ENCODE measurements at regions not wholly inside any gene's neighbourhood (a gene's known extent, or its start where the extent isn't known, plus 50 kb on each side); places are given as distances from the start of the nearest gene placed in this dataset.
"Not testable (repeated sequence)": the region's sequence is repeated elsewhere in the genome, so short reads cannot be mapped to it uniquely, and the experiment has no call there.

DNA sequence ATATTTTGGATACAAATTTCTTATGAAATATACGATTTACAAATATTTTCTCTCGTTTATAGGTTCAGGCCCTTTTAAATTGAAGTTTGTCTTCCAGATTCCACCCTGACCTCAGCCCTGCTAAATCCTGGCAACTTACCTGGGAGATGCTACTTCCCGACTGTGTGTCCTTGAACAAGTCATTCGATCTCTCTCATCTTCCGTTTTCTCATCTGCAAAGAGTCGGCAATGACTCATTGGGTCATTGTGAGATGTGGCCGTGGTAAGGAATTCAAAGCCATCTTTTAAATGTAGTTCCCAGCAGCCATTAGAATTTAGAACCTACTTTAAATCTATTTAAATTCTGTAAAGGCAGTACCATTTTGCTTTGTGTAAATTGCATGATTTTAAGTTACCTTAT is 72.5 kb downstream of the LHX2 start:
- H3K4me2 ChIP-seq (ENCODE audit: low read depth, low read length, poor library complexity, severe bottlenecking) = no peak overlapping the region
- no peaks in the 10 kb centered on the region for H3K27me3 ChIP-seq (ENCODE audit: low read length)
- H3K36me3 ChIP-seq (ENCODE audit: low read length) = no peaks in the 10 kb centered on the region
- H3K9ac ChIP-seq (ENCODE audit: low read length) = no peak overlapping the region
- H3F3A ChIP-seq (ENCODE audit: insufficient read depth) = no peaks in the 10 kb centered on the region
- no peak overlapping the region for H2AFZ ChIP-seq (ENCODE audit: low read depth, low read length, severe bottlenecking)
- TF ChIP-seq, protein P1, sequence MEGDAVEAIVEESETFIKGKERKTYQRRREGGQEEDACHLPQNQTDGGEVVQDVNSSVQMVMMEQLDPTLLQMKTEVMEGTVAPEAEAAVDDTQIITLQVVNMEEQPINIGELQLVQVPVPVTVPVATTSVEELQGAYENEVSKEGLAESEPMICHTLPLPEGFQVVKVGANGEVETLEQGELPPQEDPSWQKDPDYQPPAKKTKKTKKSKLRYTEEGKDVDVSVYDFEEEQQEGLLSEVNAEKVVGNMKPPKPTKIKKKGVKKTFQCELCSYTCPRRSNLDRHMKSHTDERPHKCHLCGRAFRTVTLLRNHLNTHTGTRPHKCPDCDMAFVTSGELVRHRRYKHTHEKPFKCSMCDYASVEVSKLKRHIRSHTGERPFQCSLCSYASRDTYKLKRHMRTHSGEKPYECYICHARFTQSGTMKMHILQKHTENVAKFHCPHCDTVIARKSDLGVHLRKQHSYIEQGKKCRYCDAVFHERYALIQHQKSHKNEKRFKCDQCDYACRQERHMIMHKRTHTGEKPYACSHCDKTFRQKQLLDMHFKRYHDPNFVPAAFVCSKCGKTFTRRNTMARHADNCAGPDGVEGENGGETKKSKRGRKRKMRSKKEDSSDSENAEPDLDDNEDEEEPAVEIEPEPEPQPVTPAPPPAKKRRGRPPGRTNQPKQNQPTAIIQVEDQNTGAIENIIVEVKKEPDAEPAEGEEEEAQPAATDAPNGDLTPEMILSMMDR (IDR thresholded peaks at IDR 0.05; ENCODE audit: insufficient read depth, low read length, poor library complexity, severe bottlenecking) = no peak
- TF ChIP-seq EZH2phosphoT487 (conservative IDR thresholded peaks at IDR 0.05; ENCODE audit: low read length) = no peak
- H3K79me2 ChIP-seq (ENCODE audit: insufficient read depth, low read length) = no peaks in the 10 kb centered on the region
- no peaks in the 10 kb centered on the region for H3K9me2 ChIP-seq (replicated peaks; ENCODE audit: insufficient read depth, low read length)
- no peak overlapping the region for H3K4me3 ChIP-seq (ENCODE audit: insufficient read depth, low read length, poor library complexity, severe bottlenecking)
- no peaks in the 10 kb centered on the region for H3K9me3 ChIP-seq (ENCODE audit: insufficient read depth, low read length)
- H3K27ac ChIP-seq (ENCODE audit: low read depth, low read length) = no peak overlapping the region
- H4K20me1 ChIP-seq (ENCODE audit: low read depth, low read length) = no peaks in the 10 kb centered on the region

DNA sequence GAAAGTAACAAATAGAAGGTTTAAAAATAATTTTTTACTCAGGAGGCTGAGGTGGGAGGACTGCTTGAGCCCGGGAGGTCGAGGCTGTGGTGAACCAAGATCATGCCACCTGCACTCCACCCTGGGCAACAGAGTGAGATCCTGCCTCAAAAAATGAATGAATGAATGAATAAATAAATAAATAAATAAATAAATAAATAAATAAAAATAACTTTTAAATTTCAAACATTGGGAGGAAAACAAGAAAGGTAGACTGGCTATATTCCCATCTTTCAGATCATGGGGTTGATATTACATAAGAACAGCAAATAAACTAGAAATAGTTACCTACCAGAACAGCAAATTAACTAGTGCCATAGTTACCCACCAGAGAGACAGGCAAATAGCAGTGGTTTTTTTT is 75.7 kb downstream of the LHX2 start:
- TF ChIP-seq, protein P1 (IDR thresholded peaks at IDR 0.05; ENCODE audit: insufficient read depth, low read length, poor library complexity, severe bottlenecking) = no peak
- no peak for TF ChIP-seq EZH2phosphoT487 (conservative IDR thresholded peaks at IDR 0.05; ENCODE audit: low read length)
- Histone ChIP-seq H3F3A (ENCODE audit: insufficient read depth) (no peaks in the 10 kb centered on the region), H3K9me3 (ENCODE audit: insufficient read depth, low read length) (no peaks in the 10 kb centered on the region), H3K4me3 (ENCODE audit: insufficient read depth, low read length, poor library complexity, severe bottlenecking) (no peak overlapping the region), H3K9ac (ENCODE audit: low read length) (no peak overlapping the region), H2AFZ (ENCODE audit: low read depth, low read length, severe bottlenecking) (no peak overlapping the region), H3K9me2 (replicated peaks; ENCODE audit: insufficient read depth, low read length) (no peaks in the 10 kb centered on the region), H3K36me3 (ENCODE audit: low read length) (no peaks in the 10 kb centered on the region), H3K27me3 (ENCODE audit: low read length) (no peaks in the 10 kb centered on the region), H4K20me1 (ENCODE audit: low read depth, low read length) (no peaks in the 10 kb centered on the region), H3K4me2 (ENCODE audit: low read depth, low read length, poor library complexity, severe bottlenecking) (no peak overlapping the region), H3K79me2 (ENCODE audit: insufficient read depth, low read length) (no peaks in the 10 kb centered on the region), H3K27ac (ENCODE audit: low read depth, low read length) (no peak overlapping the region)

DNA sequence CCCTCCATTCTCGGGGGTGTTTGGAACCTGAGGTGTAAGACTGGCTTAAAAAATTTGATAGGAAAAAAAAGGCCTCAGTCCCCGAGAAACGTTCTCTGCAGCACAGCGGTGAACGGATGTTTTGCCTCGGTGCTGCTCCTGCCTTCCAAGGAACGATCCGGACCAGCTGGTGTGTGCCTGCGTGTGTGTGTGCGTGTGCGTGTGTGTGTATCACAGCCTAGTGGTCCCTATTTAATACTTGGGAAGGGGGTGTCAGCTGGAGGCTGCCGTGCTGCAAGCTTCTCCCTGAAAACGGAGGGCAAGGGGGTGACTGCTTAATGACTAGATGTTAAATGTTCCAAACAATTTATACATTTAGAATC is 76.9 kb downstream of the LHX2 start:
- Histone ChIP-seq H2AFZ (ENCODE audit: low read depth, low read length, severe bottlenecking) (no peak overlapping the region), H3K9me2 (replicated peaks; ENCODE audit: insufficient read depth, low read length) (no peaks in the 10 kb centered on the region), H3K4me3 (ENCODE audit: insufficient read depth, low read length, poor library complexity, severe bottlenecking) (no peak overlapping the region), H3F3A (ENCODE audit: insufficient read depth) (no peaks in the 10 kb centered on the region), H3K4me2 (ENCODE audit: low read depth, low read length, poor library complexity, severe bottlenecking) (no peak overlapping the region), H3K27ac (ENCODE audit: low read depth, low read length) (no peak overlapping the region), H4K20me1 (ENCODE audit: low read depth, low read length) (no peaks in the 10 kb centered on the region), H3K9me3 (ENCODE audit: insufficient read depth, low read length) (no peaks in the 10 kb centered on the region), H3K79me2 (ENCODE audit: insufficient read depth, low read length) (no peaks in the 10 kb centered on the region), H3K36me3 (ENCODE audit: low read length) (no peaks in the 10 kb centered on the region), H3K27me3 (ENCODE audit: low read length) (no peaks in the 10 kb centered on the region), H3K9ac (ENCODE audit: low read length) (no peak overlapping the region)
- TF ChIP-seq EZH2phosphoT487 (conservative IDR thresholded peaks at IDR 0.05; ENCODE audit: low read length) = no peak
- TF ChIP-seq, protein P1 (IDR thresholded peaks at IDR 0.05; ENCODE audit: insufficient read depth, low read length, poor library complexity, severe bottlenecking) = no peak

DNA sequence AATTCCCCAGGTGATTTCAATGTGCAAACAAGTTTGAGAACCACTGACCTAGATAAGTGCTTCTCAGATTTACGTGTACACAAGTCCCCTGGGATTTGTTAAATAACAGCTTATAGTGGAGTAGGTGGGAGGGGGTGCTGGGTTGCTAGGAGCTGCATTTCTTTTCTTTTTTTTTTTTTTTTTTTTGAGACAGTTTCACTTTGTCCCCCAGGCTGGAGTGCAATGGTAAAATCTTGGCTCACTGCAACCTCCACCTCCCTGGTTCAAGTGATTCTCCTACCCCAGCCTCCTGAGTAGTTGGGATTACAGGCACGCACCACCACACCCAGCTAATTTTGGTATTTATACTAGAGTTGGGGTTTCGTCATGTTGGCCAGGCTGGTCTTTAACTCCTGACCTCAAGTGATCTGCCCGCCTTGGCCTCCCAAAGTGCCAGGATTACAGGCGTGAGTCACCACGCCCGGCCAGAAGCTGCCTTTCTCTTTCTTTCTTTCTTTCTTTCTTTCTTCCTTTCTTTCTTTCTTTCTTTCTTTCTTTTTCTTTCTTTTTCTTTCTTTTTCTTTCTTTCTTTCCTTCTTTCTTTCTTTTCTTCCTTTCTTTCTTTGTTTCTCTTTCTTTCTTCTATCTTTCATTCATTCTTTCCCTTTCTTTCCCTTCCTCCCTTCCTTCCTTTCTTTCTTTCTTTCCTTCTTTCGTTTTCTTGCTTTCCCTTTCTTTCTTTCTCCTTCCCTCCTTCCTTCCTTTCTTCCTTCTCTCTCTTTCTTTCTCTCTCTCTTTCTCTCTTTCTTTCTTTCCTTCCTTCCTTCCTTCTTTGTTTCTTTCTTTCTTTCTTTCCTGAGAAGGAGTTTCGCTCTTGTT is 78.3 kb downstream of the LHX2 start:
- not testable (repeated sequence) for H3F3A ChIP-seq (ENCODE audit: insufficient read depth); H3K36me3 ChIP-seq (ENCODE audit: low read length); H3K79me2 ChIP-seq (ENCODE audit: insufficient read depth, low read length); H3K4me3 ChIP-seq (ENCODE audit: insufficient read depth, low read length, poor library complexity, severe bottlenecking); H3K4me2 ChIP-seq (ENCODE audit: low read depth, low read length, poor library complexity, severe bottlenecking); H3K9me2 ChIP-seq (replicated peaks; ENCODE audit: insufficient read depth, low read length); H3K9ac ChIP-seq (ENCODE audit: low read length); H2AFZ ChIP-seq (ENCODE audit: low read depth, low read length, severe bottlenecking); H3K27me3 ChIP-seq (ENCODE audit: low read length); H3K27ac ChIP-seq (ENCODE audit: low read depth, low read length); H4K20me1 ChIP-seq (ENCODE audit: low read depth, low read length); H3K9me3 ChIP-seq (ENCODE audit: insufficient read depth, low read length)

Data from SU-DHL-6 (cell line).